NCI-H146 treated with DMSO at 0.1 percent for 48 hours (cell line): ENCODE measurements at regions not wholly inside any gene's neighbourhood (a gene's known extent, or its start where the extent isn't known, plus 50 kb on each side); places are given as distances from the start of the nearest gene placed in this dataset.

ENCODE experiments used
- DNase-seq: peaks from one replicate; lab custom pipeline; 2025; ENCODE audit not compliant: unreplicated experiment; lab: John Stamatoyannopoulos, UW

GRCh38 chr9:81292056-81292805 is 397.1 kb downstream of the TLE1 start:
- no peak for DNase-seq

GRCh38 chr9:81289622-81290021 is 399.7 kb downstream of the TLE1 start:
- no peak for DNase-seq

- DNase-seq, result no peak
These were observed 421.3 kb downstream of the TLE1 start for GRCh38 chr9:81268048-81268447.

GRCh38 chr9:81266674-81267073 is 422.7 kb downstream of the TLE1 start:
- DNase-seq, result no peak

- DNase-seq, result no peak
These were observed 423.3 kb downstream of the TLE1 start for GRCh38 chr9:81266086-81266485.

- DNase-seq, result no peak
These were observed 424.8 kb downstream of the TLE1 start for GRCh38 chr9:81264516-81264915.

- DNase-seq, result no peak
These were observed 429.5 kb downstream of the TLE1 start for GRCh38 chr9:81259896-81260295.

GRCh38 chr9:81256368-81256767 is 433.0 kb downstream of the TLE1 start:
- no peak for DNase-seq

- no peak for DNase-seq
These were observed 438.7 kb downstream of the TLE1 start for GRCh38 chr9:81250606-81251005.

- DNase-seq, result no peak
These were observed 439.3 kb downstream of the TLE1 start for GRCh38 chr9:81250041-81250440.

- no peak for DNase-seq
These were observed 443.9 kb downstream of the TLE1 start for GRCh38 chr9:81245254-81245956.

- DNase-seq, result no peak
These were observed 444.7 kb downstream of the TLE1 start for GRCh38 chr9:81244631-81245030.

GRCh38 chr9:81242866-81243265 is 446.5 kb downstream of the TLE1 start:
- DNase-seq, result no peak

- no peak for DNase-seq
These were observed 450.0 kb downstream of the TLE1 start for GRCh38 chr9:81239388-81239787.

GRCh38 chr9:81237565-81238231 is 451.6 kb downstream of the TLE1 start:
- no peak for DNase-seq

- DNase-seq, result no peak
These were observed 454.3 kb downstream of the TLE1 start for GRCh38 chr9:81234924-81235610.

- no peak for DNase-seq
These were observed 458.3 kb downstream of the TLE1 start for GRCh38 chr9:81231011-81231410.

GRCh38 chr9:81227507-81228245 is 461.7 kb downstream of the TLE1 start:
- no peak for DNase-seq

- DNase-seq, result no peak
These were observed 463.8 kb downstream of the TLE1 start for GRCh38 chr9:81225596-81225995.

GRCh38 chr9:81224166-81225081 is 464.9 kb downstream of the TLE1 start:
- no peak for DNase-seq
